ENCODE measurements at regions not wholly inside any gene's neighbourhood (a gene's known extent, or its start where the extent isn't known, plus 50 kb on each side); places are given as distances from the start of the nearest gene placed in this dataset.

- peak; percentile 58 for TF ChIP-seq CTCF (conservative IDR thresholded peaks at IDR 0.05; ENCODE audit: low read depth, low read length)
- no peak for TF ChIP-seq EZH2 (IDR thresholded peaks at IDR 0.05; ENCODE audit: low read length, unreplicated experiment)
- no peak for TF ChIP-seq EZH2phosphoT487 (IDR thresholded peaks at IDR 0.05; ENCODE audit: borderline replicate concordance, low read length)
These were observed 208.8 kb upstream of the USP25 start for GRCh38 chr21:15520811-15521643.

Data from PC-3 (cell line).